Fibroblast of pulmonary artery (primary cell): ENCODE measurements at regions not wholly inside any gene's neighbourhood (a gene's known extent, or its start where the extent isn't known, plus 50 kb on each side); places are given as distances from the start of the nearest gene placed in this dataset.

Experiments used
- DNase-seq: peaks from one replicate; pipeline ENCODE4 v3.0.0-alpha.2; 2010; ENCODE audit warnings: low read depth
- H3K4me3 ChIP-seq: replicated peaks from 2 replicates; pipeline ENCODE4 v1.5.1; 2011; ENCODE audit warnings: low read depth, mild to moderate bottlenecking, control low read depth, low read length, moderate library complexity
- CTCF ChIP-seq: IDR thresholded peaks from 2 replicates; pipeline ENCODE4 v1.5.1; 2011; ENCODE audit warnings: mild to moderate bottlenecking, control low read depth, low read length, inconsistent platforms; ENCODE audit errors: missing control alignments

- TF ChIP-seq CTCF = no peak
- DNase-seq = no peak
- H3K4me3 ChIP-seq = no peak overlapping the region
Observed at GRCh38 chr6:15086348-15087158, 159.3 kb upstream of the JARID2 start.

GRCh38 chr6:15087186-15087589 is 158.7 kb upstream of the JARID2 start:
- no peak for TF ChIP-seq CTCF
- H3K4me3 ChIP-seq = no peak overlapping the region
- DNase-seq = no peak

- DNase-seq = no peak
- H3K4me3 ChIP-seq = no peak overlapping the region
- no peak for TF ChIP-seq CTCF
Observed at GRCh38 chr6:15088904-15089568, 156.8 kb upstream of the JARID2 start.

GRCh38 chr6:15089569-15090144 is 156.2 kb upstream of the JARID2 start:
- TF ChIP-seq CTCF = no peak
- no peak overlapping the region for H3K4me3 ChIP-seq
- no peak for DNase-seq

GRCh38 chr6:15090145-15090579 is 155.7 kb upstream of the JARID2 start:
- no peak overlapping the region for H3K4me3 ChIP-seq
- DNase-seq = no peak
- TF ChIP-seq CTCF = no peak

GRCh38 chr6:15090745-15091384 is 155.0 kb upstream of the JARID2 start:
- DNase-seq = no peak
- no peak overlapping the region for H3K4me3 ChIP-seq
- no peak for TF ChIP-seq CTCF
